ENCODE measurements at regions not wholly inside any gene's neighbourhood (a gene's known extent, or its start where the extent isn't known, plus 50 kb on each side); places are given as distances from the start of the nearest gene placed in this dataset.

DNA sequence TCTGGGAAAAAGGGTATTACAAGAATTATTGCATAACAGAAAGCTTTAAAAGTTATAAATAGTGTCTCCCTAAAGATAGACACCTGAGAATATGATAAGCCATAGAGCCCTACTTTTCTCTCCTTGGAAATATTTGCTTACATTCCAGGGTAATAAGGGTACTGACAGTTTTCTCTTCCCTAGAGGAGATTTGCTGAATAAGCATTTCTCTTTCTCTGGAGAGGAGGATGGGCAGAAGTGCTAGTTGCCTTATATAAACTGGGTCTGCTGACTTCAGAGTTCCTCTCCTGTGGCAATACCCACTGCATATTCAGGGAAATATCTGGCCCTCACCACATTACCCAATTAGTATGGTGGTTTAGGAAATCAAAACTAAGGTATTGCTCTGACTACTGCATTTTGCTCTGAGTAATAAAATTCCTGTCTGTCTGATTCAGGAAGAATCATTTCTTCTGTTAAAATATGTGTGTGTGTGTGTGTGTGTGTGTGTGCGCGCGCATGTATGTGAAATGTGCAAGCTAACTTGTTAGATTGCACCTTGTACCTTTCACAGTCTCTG, 1391.3 kb downstream of the DSC3 start:
- no peak for DNase-seq

DNA sequence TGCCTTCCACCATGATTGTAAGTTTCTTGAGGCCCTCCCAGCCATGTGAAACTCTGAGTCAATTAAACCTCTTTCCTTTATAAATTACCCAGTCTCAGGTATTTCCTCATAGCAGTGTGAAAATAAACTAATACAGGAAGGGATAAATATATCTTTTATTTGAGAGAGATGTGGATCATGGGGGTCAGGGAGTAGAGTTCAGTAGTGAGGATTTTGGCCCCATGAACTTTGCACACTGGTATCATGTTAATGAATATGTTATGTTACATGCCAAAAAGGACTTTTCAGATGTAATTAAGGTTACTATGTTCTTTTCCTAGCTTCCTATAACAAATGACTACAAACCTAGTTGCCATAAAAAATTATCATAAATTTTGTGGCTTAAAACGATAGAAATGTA, 1393.7 kb downstream of the DSC3 start:
- no peak for DNase-seq

GRCh38 chr18:29647700-29648099, 1394.8 kb downstream of the DSC3 start:
- no peak for DNase-seq

- no peak for DNase-seq
These were observed 1398.3 kb downstream of the DSC3 start for GRCh38 chr18:29644276-29644675.

DNA sequence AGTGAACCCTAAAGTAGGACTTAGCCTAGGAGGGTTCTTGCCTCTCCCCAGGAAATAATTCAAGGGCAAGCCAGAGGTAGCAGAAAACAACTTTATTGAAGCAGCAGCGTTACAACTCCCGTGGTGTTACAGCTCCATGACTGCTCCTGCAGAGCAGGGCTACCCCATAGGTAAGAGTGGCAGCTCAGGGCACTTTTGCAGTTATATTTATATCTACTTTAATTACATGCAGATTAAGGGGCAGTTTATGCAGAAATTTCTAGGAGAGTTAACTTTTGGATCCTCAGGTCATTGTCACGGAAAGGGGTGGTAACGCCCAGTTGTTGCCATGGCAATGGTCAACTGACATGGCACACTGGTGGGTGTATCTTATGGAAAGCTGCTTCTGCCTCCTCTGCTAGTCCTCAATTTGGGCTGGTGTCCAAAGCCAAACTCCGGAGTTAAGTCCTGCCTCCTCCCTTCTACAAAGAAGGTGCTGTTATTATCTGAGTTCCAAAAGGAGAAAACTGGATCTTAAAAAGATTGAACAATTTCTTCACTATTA, 1413.0 kb downstream of the DSC3 start:
- DNase-seq, result no peak

DNA sequence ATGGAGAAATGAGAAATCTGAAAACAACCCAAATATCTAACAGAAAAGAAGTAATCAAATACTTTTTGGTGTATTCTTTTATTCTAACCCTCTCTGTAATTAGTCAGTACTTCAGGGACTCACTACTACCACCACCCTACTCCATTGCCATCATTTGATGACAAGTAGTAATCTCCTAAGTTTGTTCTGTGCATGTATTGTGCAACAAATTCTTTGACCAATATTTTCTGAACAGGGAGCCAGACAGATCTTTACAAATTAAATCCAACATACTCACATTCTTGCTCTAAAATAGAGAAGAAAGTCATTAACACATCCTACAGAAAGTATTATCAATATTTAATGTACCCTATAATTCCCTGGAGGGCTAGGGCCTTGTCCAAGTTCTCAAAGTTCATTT, 1416.4 kb downstream of the DSC3 start:
- no peak for DNase-seq

GRCh38 chr18:29616867-29617266, 1425.7 kb downstream of the DSC3 start:
- DNase-seq, result no peak

- DNase-seq, result no peak
These were observed 1432.1 kb upstream of the CDH2 start for GRCh38 chr18:29608982-29609381.

DNA sequence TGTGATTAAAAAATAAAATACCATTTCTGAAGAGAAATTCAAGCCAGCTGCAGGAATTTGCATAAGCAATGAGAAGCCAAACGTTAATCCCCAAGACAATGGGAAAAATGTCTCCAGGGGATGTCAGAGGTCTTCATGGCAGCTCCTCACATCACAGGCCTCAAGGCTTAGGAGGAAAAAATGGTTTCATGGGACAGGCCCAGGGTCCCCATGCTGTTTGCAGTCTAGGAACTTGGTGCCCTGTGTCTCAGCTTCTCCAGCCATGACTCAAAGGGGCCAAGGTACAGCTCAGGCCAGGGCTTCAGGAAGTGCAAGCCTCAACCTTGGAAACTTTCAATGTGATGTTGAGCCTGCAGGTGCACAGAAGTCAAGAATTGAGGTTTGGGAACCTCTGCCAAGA, 1428.4 kb upstream of the CDH2 start:
- DNase-seq, result no peak

DNA sequence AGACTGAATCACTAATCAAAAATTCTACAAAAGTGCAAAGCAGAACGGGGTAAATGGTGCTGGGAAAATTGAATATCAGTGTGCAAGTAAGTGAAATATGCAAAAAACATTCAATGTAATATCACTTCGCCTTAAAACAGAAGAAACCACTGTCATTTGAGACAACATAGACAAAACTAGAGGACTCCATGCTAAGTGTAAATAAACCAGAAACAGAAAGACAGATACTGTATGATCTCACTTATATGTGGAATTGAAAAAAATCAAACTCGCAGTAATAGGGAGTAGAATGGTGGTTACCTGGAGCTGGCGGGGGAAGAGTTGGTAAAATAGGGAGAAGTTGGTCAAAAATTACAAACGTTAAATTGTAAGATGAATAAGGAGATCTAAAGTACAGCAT, 1420.0 kb upstream of the CDH2 start:
- no peak for DNase-seq

GRCh38 chr18:29594493-29594892, 1417.6 kb upstream of the CDH2 start:
- no peak for DNase-seq

DNA sequence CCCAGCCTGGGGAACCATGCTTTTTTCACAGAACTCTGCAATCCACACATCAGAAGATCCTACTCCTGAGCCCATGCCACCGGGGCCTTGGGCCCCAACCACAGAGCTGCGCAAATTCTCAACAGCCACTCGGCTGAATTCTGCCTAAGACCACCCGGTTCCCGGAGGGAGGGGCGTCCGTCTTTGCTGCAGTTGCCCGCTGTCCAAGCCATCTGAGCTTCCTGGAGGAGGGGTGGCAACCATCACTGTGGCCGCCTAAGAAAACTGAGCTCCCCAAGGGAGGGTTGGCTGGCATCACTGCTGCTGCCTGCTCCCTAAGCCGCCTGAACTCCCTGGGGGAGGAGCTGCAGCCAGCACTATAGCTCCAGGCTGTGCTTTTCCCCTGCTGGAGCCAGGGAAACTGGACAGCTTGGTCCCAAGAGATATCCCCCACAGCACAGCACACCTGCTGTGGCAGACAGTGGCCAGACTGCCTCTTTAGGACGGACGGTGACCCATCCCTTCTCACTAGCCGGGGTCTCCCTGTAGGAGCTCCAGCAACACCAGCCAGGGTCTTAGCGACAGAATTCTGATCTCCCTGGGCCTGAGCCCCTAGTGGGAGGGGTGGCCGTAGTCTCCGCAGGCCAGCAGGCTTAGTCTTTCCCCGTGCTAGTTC, 1411.6 kb upstream of the CDH2 start:
- no peak for DNase-seq

GRCh38 chr18:29586210-29586609, 1409.3 kb upstream of the CDH2 start:
- no peak for DNase-seq

- no peak for DNase-seq
These were observed 1383.3 kb upstream of the CDH2 start for GRCh38 chr18:29560270-29560669.

DNA sequence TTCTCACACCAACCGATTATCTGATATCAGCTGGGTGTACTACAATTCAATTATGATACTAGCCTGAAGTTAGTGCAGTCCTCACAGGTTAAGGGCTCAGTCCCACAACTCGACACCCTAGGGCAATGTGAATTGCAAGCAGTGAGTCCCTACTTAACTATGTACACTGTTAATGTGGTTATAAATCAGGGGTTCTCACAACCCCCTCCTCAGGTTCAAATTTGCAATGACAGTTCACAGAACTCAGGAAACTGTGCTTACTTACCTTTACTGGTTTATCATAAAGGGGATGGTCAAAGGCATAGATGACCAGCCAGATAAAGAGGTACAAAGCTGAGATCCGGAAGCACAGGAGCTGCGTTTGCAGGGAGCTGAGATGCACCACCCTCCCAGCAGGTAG, 1379.1 kb upstream of the CDH2 start:
- DNase-seq, result no peak

- no peak for DNase-seq
These were observed 1372.8 kb upstream of the CDH2 start for GRCh38 chr18:29549759-29550158.

DNA sequence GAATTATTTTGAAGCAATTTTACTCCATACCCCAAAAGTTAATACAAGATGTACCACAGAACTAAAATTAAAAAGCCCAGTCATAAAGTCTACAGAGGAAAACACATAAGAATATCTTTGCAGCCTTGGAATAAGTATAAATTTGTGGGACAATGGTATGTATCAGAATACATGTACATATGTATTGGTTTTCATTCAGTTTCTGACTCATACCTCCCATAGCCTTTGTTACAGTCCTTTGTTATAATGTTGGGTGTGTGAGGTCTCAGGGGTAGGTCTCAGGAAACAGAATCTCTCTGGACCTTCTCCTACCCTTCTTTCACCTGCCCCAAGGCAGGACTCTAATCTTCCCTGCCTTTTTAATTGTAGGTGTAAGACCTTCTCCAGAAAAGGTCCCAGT, 1370.7 kb upstream of the CDH2 start:
- DNase-seq, result no peak

DNA sequence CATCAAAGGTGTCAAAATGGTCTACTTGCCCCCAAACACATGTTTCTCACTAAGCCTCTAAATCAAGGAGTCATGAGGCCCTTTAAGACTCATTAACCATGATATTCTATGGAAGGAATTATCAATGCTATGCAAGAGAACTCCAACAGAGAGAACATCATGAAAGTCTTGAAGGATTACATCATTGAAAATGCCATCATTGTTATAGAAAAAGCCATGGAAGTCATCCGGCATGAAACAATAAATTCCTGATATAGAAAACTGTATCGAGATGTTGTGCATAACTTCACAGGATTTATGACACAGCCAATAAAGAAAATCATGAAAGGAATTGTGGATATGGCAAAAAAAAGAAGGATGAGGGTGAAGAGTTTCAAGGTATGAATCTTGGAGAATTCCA, 1363.6 kb upstream of the CDH2 start:
- DNase-seq, result no peak

- DNase-seq, result no peak
These were observed 1354.8 kb upstream of the CDH2 start for GRCh38 chr18:29531746-29532145.

DNA sequence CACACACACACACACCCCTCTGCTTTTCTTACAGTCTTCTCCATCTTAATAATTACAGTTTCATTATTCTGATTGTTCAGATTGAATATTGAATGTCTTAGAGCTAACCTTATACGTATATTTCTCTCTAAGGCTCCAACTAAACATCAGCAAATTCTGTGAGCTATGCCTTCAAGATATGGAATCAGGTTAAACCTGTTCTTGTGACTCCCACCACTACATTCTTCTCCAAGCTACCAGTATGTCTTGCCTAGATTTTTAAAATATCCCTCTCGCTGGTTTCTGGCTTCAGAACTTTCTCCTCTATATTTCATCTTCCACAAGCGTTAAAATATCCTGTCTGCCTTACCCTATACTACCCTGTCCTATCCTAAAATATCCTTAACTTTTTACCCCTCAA, 1346.4 kb upstream of the CDH2 start:
- no peak for DNase-seq

- no peak for DNase-seq
These were observed 1335.8 kb upstream of the CDH2 start for GRCh38 chr18:29512761-29513160.

- DNase-seq, result no peak
These were observed 1335.3 kb upstream of the CDH2 start for GRCh38 chr18:29512203-29512602.

- no peak for DNase-seq
These were observed 1325.0 kb upstream of the CDH2 start for GRCh38 chr18:29501952-29502351.

DNA sequence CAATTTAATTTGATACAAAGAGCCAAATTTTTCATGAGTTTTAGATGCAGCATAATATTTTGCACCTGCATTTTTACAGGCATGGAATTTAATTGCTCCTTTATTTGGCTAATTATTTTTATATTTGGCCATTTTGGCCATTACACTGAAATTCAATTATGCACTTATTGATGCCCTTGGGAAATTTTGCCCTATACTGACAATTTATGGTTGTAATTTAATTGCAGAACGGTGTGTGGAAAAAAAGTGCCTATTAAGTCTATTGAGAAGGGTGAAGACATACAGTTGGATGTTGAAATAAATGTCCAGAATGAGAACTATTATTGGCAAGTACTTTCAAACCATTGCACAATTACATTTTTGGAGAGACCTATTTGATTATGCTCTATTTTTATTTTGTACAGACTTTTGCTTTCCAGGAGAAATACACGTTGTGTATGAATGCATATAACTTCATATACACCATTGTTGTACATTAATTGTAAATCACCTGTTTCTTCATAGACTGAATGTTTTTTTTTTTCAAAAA, 1319.3 kb upstream of the CDH2 start:
- no peak for DNase-seq
